A549 (cell line): ENCODE measurements at regions not wholly inside any gene's neighbourhood (a gene's known extent, or its start where the extent isn't known, plus 50 kb on each side); places are given as distances from the start of the nearest gene placed in this dataset.
A peak's percentile ranks its signal among the peaks of the same experiment; 100 is the strongest.

Experiments
- BCL3 ChIP-seq: fragments of >200 bp; sonication (Bioruptor Twin); formaldehyde crosslinking; IDR thresholded peaks from 3 replicates; pipeline ENCODE4 v1.6.1; 2016
- CBX8 ChIP-seq: fragments of 200-600 bp; sonication (generic); IDR thresholded peaks from 2 replicates; pipeline ENCODE4 v1.6.1; 2016
- CEBPB ChIP-seq, 2 experiments: fragments of >200 bp in 1 of 2; sonication (Bioruptor Twin) in 1 of 2; formaldehyde crosslinking in 1 of 2; IDR thresholded peaks; 2 replicates each; pipeline ENCODE4 v1.6.1; 2012 to 2016
- E2F6 ChIP-seq: IDR thresholded peaks from 2 replicates; pipeline ENCODE4 v1.6.1; 2012; ENCODE audit warnings: low read depth, borderline replicate concordance
- EP300 ChIP-seq, 2 experiments: fragments of >200 bp; sonication (Bioruptor Twin); formaldehyde crosslinking; IDR thresholded peaks; 2 replicates in 1 of 2; 3 replicates in 1 of 2; pipeline ENCODE4 v1.6.1; 2016 to 2017
- FOSB ChIP-seq: fragments of 250-450 bp; sonication (Bioruptor Pico); IDR thresholded peaks from 2 replicates; pipeline ENCODE4 v1.5.0; 2020; ENCODE audit warnings: mild to moderate bottlenecking, moderate library complexity
- HDAC2 ChIP-seq: fragments of 200-600 bp; sonication (generic); IDR thresholded peaks from 2 replicates; pipeline ENCODE4 v1.6.1; 2016
- HES2 ChIP-seq: fragments of >200 bp; sonication (Bioruptor Twin); formaldehyde crosslinking; IDR thresholded peaks from 2 replicates; pipeline ENCODE4 v1.6.1; 2016
- HOXB13 ChIP-seq: fragments of 250-450 bp; sonication (Bioruptor Pico); IDR thresholded peaks from 2 replicates; pipeline ENCODE4 v1.5.0; 2020; ENCODE audit warnings: low read depth, mild to moderate bottlenecking, moderate library complexity
- KDM1A ChIP-seq: fragments of 200-600 bp; sonication (generic); IDR thresholded peaks from 2 replicates; pipeline ENCODE4 v1.6.1; 2016; ENCODE audit warnings: low read depth, mild to moderate bottlenecking
- MAX ChIP-seq: IDR thresholded peaks from 2 replicates; pipeline ENCODE4 v1.6.1; 2012
- NPAS2 ChIP-seq: fragments of 250-450 bp; sonication (Bioruptor Pico); IDR thresholded peaks from 2 replicates; pipeline ENCODE4 v1.8.0; 2022; ENCODE audit warnings: mild to moderate bottlenecking, moderate library complexity, borderline replicate concordance
- NR3C1 ChIP-seq: fragments of >200 bp; sonication (Bioruptor Twin); formaldehyde crosslinking; IDR thresholded peaks from 3 replicates; pipeline ENCODE4 v1.6.1; 2017
- PHF8 ChIP-seq: fragments of 200-600 bp; sonication (generic); IDR thresholded peaks from 2 replicates; pipeline ENCODE4 v1.6.1; 2016; ENCODE audit warnings: low read depth, mild to moderate bottlenecking, antibody characterized with exemption, moderate library complexity, borderline replicate concordance
- POLR2A ChIP-seq: IDR thresholded peaks from 2 replicates; pipeline ENCODE4 v1.6.1; 2012; ENCODE audit warnings: mild to moderate bottlenecking, low read length
- POLR2AphosphoS2 ChIP-seq: conservative IDR thresholded peaks from 2 replicates; pipeline ENCODE4 v1.6.1; 2012; ENCODE audit warnings: low read length, improper control_type of control experiment, inconsistent platforms
- RARB ChIP-seq: fragments of 250-450 bp; sonication (Bioruptor Pico); IDR thresholded peaks from 2 replicates; pipeline ENCODE4 v1.8.0; 2021; ENCODE audit warnings: mild to moderate bottlenecking, moderate library complexity
- RFX5 ChIP-seq: fragments of 450-650 bp; IDR thresholded peaks from 2 replicates; pipeline ENCODE4 v1.7.1; 2014; ENCODE audit warnings: antibody characterized with exemption, mild to moderate bottlenecking, moderate library complexity
- SMC3 ChIP-seq: fragments of >200 bp; sonication (Bioruptor Twin); formaldehyde crosslinking; IDR thresholded peaks from 3 replicates; pipeline ENCODE4 v1.6.1; 2018; ENCODE audit warnings: inconsistent platforms
- TFCP2L1 ChIP-seq: fragments of 250-450 bp; sonication (Bioruptor Pico); IDR thresholded peaks from 2 replicates; pipeline ENCODE4 v1.5.0; 2021; ENCODE audit warnings: mild to moderate bottlenecking
- ZFP36 ChIP-seq: fragments of 450-650 bp; IDR thresholded peaks from 2 replicates; pipeline ENCODE4 v1.6.1; 2014; ENCODE audit warnings: borderline replicate concordance; ENCODE audit not compliant: partially characterized antibody
- TF ChIP-seq, protein P1 (sequence below): fragments of 250-450 bp; sonication (Bioruptor Pico); IDR thresholded peaks from 2 replicates; pipeline ENCODE4 v1.5.0; 2020; ENCODE audit warnings: low read depth, mild to moderate bottlenecking, moderate library complexity
- TF ChIP-seq, protein P2 (sequence below): fragments of 200-600 bp; sonication (generic); IDR thresholded peaks from 2 replicates; pipeline ENCODE4 v1.6.1; 2016; ENCODE audit warnings: antibody characterized with exemption, mild to moderate bottlenecking, moderate library complexity

DNA sequence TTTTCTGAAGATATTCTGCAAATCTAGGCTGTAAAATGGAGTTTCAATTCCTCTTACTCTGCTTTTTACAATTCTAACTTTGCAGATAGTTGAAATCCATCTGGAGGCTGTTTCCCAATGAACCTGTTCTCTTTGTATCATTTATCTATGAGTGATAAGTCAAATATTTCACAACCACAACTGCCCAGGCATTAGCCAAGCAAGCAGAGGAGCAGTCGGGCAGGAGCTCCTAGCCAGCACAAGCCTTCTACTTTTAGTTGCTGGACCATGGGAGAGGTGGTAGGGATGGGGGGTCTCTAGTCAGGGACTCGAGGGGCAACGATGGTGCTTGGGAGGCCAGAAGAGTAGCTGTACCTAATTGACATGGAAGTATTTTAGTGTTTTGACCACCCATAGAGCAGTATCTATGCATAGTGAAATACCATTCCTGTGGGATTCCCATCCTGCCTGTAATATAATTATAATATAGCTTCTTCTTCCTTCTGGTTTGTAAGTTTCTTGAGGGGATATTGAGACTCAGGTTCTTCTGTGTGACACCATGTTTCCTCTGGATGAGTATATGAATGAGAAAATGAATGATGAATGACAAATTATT, 353.5 kb upstream of the IL12A start (continued):
- TF ChIP-seq SMC3 (peak; percentile 25; the same call in 1 of the 3 replicates), KDM1A (no peak), HOXB13 (CRISPR knock-in tag) (no peak), MAX (no peak), EP300 (IDR thresholded peaks at IDR 0.05) (no peak), POLR2AphosphoS2 (no peak), NR3C1 (no peak), RFX5 (no peak), BCL3 (no peak), NPAS2 (CRISPR knock-in tag) (no peak), TFCP2L1 (no peak), RARB (CRISPR knock-in tag) (no peak), PHF8 (no peak), POLR2A (no peak), CBX8 (no peak), HES2 (peak; percentile 57; the same call in 1 of the 2 replicates), HDAC2 (no peak), CEBPB (IDR thresholded peaks at IDR 0.05) (peak; percentile 91 to 95), ZFP36 (no peak), FOSB (CRISPR knock-in tag) (no peak), E2F6 (no peak)
- TF ChIP-seq, protein P1, sequence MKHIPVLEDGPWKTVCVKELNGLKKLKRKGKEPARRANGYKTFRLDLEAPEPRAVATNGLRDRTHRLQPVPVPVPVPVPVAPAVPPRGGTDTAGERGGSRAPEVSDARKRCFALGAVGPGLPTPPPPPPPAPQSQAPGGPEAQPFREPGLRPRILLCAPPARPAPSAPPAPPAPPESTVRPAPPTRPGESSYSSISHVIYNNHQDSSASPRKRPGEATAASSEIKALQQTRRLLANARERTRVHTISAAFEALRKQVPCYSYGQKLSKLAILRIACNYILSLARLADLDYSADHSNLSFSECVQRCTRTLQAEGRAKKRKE: no peak
- TF ChIP-seq, protein P2, sequence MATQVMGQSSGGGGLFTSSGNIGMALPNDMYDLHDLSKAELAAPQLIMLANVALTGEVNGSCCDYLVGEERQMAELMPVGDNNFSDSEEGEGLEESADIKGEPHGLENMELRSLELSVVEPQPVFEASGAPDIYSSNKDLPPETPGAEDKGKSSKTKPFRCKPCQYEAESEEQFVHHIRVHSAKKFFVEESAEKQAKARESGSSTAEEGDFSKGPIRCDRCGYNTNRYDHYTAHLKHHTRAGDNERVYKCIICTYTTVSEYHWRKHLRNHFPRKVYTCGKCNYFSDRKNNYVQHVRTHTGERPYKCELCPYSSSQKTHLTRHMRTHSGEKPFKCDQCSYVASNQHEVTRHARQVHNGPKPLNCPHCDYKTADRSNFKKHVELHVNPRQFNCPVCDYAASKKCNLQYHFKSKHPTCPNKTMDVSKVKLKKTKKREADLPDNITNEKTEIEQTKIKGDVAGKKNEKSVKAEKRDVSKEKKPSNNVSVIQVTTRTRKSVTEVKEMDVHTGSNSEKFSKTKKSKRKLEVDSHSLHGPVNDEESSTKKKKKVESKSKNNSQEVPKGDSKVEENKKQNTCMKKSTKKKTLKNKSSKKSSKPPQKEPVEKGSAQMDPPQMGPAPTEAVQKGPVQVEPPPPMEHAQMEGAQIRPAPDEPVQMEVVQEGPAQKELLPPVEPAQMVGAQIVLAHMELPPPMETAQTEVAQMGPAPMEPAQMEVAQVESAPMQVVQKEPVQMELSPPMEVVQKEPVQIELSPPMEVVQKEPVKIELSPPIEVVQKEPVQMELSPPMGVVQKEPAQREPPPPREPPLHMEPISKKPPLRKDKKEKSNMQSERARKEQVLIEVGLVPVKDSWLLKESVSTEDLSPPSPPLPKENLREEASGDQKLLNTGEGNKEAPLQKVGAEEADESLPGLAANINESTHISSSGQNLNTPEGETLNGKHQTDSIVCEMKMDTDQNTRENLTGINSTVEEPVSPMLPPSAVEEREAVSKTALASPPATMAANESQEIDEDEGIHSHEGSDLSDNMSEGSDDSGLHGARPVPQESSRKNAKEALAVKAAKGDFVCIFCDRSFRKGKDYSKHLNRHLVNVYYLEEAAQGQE: no peak
